Uterus (tissue), 3 donors: ENCODE measurements at regions not wholly inside any gene's neighbourhood (a gene's known extent, or its start where the extent isn't known, plus 50 kb on each side); places are given as distances from the start of the nearest gene placed in this dataset.

Experiments
- DNase-seq, 2 donors: peaks; one replicate each; pipeline ENCODE4 v3.0.0-alpha.2; 2019 to 2020
- H3K27ac ChIP-seq, 2 donors: fragments of 200-600 bp; sonication (generic); 1 replicate in 1 of 2; 2 replicates in 1 of 2; pipeline ENCODE4 v1.5.1; 2016 to 2018
- H3K27me3 ChIP-seq, 2 donors: fragments of 200-600 bp; sonication (generic); one replicate each; pipeline ENCODE4 v1.5.1; 2018 to 2019; ENCODE audit warnings: control low read depth in 1 of 2
- H3K36me3 ChIP-seq, 2 donors: fragments of 200-600 bp; sonication (generic); one replicate each; pipeline ENCODE4 v1.5.1; 2019; ENCODE audit warnings: control low read depth in 1 of 2
- H3K4me1 ChIP-seq, 2 donors: fragments of 200-600 bp; sonication (generic); one replicate each; pipeline ENCODE4 v1.5.1; 2018 to 2019; ENCODE audit warnings: control low read depth in 1 of 2
- H3K4me3 ChIP-seq, 2 donors: fragments of 200-600 bp; sonication (generic); 1 replicate in 1 of 2; 2 replicates in 1 of 2; pipeline ENCODE4 v1.5.1; 2018 to 2019; ENCODE audit warnings: mild to moderate bottlenecking in 1 of 2
- H3K9me3 ChIP-seq, 2 donors: fragments of 200-600 bp; sonication (generic); one replicate each; pipeline ENCODE4 v1.5.1; 2019; ENCODE audit warnings: control low read depth in 1 of 2
- POLR2A ChIP-seq, 2 donors: fragments of 450-650 bp; IDR thresholded peaks; one replicate each; pipeline ENCODE4 v1.6.1; 2016; ENCODE audit warnings: antibody characterized with exemption in 2 of 2, mild to moderate bottlenecking in 1 of 2, moderate library complexity in 1 of 2
- intact Hi-C: fragments of 100-400 bp; cut with DNase I; formaldehyde crosslinking; loops from one replicate; pipeline ENCODE4 v1.15.1; 2023; ENCODE audit warnings: low total_unique reads
- TF ChIP-seq, protein P1 (sequence below), 4 experiments: fragments of 200-600 bp in 2 of 4; fragments of 450-650 bp in 2 of 4; sonication (generic) in 2 of 4; IDR thresholded peaks; one replicate each; pipeline ENCODE4 v1.5.1; 2016 to 2019; ENCODE audit warnings: antibody characterized with exemption in 4 of 4, mild to moderate bottlenecking in 2 of 4, moderate library complexity in 1 of 4
- donor health status: DM: yes; HTN: yes; CAD: no.

DNA sequence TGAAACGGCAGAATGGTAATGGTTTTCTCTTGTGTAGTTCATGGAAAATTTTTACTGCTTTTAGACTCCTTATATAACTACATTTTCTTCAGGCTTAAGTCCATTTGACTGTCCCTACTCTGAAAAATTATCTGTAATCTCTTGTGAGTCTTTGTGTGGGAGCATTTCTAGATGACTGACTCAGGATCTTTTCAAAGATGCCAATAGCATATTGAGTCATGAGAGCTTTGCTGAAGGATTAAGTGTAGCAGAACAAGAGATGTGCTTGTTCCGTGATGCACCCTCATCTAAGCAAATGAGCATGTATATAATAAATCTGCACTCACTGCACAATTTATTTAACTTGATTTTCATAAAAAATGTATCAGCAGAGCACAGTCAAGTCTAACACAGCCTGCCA is 298.7 kb upstream of the CDH6 start:
- DNase-seq = no peak
- H3K4me3 ChIP-seq = no peak overlapping the region
- no peaks in the 10 kb centered on the region for H3K9me3 ChIP-seq
- no peak for TF ChIP-seq POLR2A (IDR thresholded peaks at IDR 0.05)
- TF ChIP-seq, protein P1, sequence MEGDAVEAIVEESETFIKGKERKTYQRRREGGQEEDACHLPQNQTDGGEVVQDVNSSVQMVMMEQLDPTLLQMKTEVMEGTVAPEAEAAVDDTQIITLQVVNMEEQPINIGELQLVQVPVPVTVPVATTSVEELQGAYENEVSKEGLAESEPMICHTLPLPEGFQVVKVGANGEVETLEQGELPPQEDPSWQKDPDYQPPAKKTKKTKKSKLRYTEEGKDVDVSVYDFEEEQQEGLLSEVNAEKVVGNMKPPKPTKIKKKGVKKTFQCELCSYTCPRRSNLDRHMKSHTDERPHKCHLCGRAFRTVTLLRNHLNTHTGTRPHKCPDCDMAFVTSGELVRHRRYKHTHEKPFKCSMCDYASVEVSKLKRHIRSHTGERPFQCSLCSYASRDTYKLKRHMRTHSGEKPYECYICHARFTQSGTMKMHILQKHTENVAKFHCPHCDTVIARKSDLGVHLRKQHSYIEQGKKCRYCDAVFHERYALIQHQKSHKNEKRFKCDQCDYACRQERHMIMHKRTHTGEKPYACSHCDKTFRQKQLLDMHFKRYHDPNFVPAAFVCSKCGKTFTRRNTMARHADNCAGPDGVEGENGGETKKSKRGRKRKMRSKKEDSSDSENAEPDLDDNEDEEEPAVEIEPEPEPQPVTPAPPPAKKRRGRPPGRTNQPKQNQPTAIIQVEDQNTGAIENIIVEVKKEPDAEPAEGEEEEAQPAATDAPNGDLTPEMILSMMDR (IDR thresholded peaks at IDR 0.05) = no peak
- no peaks in the 10 kb centered on the region for H3K27me3 ChIP-seq
- H3K27ac ChIP-seq = no peak overlapping the region
- no peaks in the 10 kb centered on the region for H3K36me3 ChIP-seq
- intact Hi-C loops = no loop called here
- H3K4me1 ChIP-seq = no peaks in the 10 kb centered on the region

DNA sequence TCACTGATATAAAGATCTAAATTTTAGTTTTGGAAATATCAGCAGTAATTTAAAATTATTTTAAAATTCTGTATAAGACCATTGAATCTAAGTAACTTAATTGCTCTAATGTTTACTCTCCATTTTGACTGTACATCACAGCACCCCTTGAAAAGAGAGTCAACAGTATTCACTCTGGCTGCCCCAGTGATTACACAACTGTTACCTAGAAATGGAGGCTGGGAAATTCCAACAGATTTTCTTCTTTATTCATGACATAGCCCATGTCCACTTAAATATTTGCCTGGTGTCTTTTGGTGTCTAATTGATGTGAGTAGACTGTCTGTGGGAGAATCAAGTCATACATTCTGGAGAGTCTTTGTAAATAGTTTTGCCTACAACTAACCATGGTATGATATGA is 301.8 kb upstream of the CDH6 start:
- no peaks in the 10 kb centered on the region for H3K36me3 ChIP-seq
- no peaks in the 10 kb centered on the region for H3K27me3 ChIP-seq
- no peak overlapping the region for H3K27ac ChIP-seq
- no peak overlapping the region for H3K4me3 ChIP-seq
- H3K4me1 ChIP-seq = no peaks in the 10 kb centered on the region
- intact Hi-C loops = no loop called here
- DNase-seq = no peak
- H3K9me3 ChIP-seq = no peaks in the 10 kb centered on the region
- TF ChIP-seq, protein P1 (IDR thresholded peaks at IDR 0.05) = no peak
- TF ChIP-seq POLR2A (IDR thresholded peaks at IDR 0.05) = no peak

DNA sequence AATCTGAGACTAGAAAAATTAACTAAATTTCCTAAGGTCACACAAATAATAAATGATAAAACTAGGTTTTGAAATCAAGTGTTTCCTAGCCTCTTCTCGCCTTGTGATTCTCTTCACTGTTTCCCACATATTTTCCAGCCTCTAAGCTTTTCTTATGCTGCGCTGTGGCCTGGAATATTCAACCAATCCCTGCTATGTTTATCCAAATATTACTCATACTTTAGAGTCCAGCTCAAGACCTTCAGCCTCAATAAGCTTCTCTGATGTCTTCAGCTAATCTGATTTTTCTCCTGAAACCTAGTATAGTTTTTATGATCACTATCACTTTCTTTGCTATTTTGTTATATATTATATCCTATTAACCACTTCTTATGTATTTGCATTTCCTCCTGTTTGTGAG is 303.1 kb upstream of the CDH6 start:
- H3K4me3 ChIP-seq = no peak overlapping the region
- no peaks in the 10 kb centered on the region for H3K36me3 ChIP-seq
- intact Hi-C loops = no loop called here
- H3K9me3 ChIP-seq = no peaks in the 10 kb centered on the region
- no peak for DNase-seq
- H3K27me3 ChIP-seq = no peaks in the 10 kb centered on the region
- no peaks in the 10 kb centered on the region for H3K4me1 ChIP-seq
- no peak for TF ChIP-seq POLR2A (IDR thresholded peaks at IDR 0.05)
- TF ChIP-seq, protein P1 (IDR thresholded peaks at IDR 0.05) = no peak
- no peak overlapping the region for H3K27ac ChIP-seq

DNA sequence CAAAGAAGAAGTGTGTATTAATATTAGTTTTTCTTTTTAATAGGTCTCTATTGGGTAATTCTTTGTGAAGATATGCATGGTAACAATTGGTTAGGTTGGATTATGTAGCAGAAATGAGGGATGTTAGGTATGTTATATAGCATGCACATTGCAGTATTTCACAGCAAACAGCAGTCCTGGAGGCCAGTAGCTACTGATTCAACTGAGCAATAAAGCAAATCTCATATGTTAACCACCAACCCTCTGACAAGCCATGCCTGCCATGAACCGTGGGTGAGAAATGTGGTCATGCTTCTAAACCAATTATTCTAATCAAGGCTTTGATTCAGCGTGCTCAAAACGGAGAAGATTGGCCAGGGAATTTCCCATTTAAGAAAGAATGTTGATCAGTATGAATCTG is 313.0 kb upstream of the CDH6 start:
- Histone ChIP-seq H3K27me3 (no peaks in the 10 kb centered on the region), H3K4me1 (no peaks in the 10 kb centered on the region), H3K36me3 (no peaks in the 10 kb centered on the region), H3K4me3 (no peak overlapping the region), H3K27ac (no peak overlapping the region), H3K9me3 (no peaks in the 10 kb centered on the region)
- no peak for TF ChIP-seq POLR2A (IDR thresholded peaks at IDR 0.05)
- TF ChIP-seq, protein P1 (IDR thresholded peaks at IDR 0.05) = no peak
- no peak for DNase-seq
- intact Hi-C loops = no loop called here

GRCh38 chr5:30879887-30880286 is 313.6 kb upstream of the CDH6 start:
- intact Hi-C loops = no loop called here
- H3K9me3 ChIP-seq = no peaks in the 10 kb centered on the region
- H3K4me1 ChIP-seq = no peaks in the 10 kb centered on the region
- no peak overlapping the region for H3K4me3 ChIP-seq
- H3K27me3 ChIP-seq = no peaks in the 10 kb centered on the region
- H3K36me3 ChIP-seq = no peaks in the 10 kb centered on the region
- no peak overlapping the region for H3K27ac ChIP-seq
- TF ChIP-seq, protein P1 (IDR thresholded peaks at IDR 0.05) = no peak
- DNase-seq = no peak
